Thyroid gland (tissue), 4 donors: ENCODE measurements at regions not wholly inside any gene's neighbourhood (a gene's known extent, or its start where the extent isn't known, plus 50 kb on each side); places are given as distances from the start of the nearest gene placed in this dataset.

ENCODE experiments used
- DNase-seq, 2 donors: peaks; one replicate each; pipeline ENCODE4 v3.0.0-alpha.2; 2019
- H3K27ac ChIP-seq, 3 donors: fragments of 200-600 bp; sonication (generic); 1 replicate in 2 of 3; 2 replicates in 1 of 3; pipeline ENCODE4 v1.5.1; 2016 to 2019; ENCODE audit warnings: mild to moderate bottlenecking in 1 of 3, moderate library complexity in 1 of 3
- H3K27me3 ChIP-seq: fragments of 200-600 bp; sonication (generic); one replicate; pipeline ENCODE4 v1.5.1; 2019
- H3K36me3 ChIP-seq, 2 donors: fragments of 200-600 bp; sonication (generic); one replicate each; pipeline ENCODE4 v1.5.1; 2016 to 2019
- H3K4me1 ChIP-seq, 2 donors: fragments of 200-600 bp; sonication (generic); one replicate each; pipeline ENCODE4 v1.5.1; 2017 to 2019
- H3K4me3 ChIP-seq, 3 donors: fragments of 200-600 bp; sonication (generic); replicated peaks in 1 of 3; 1 replicate in 2 of 3; 2 replicates in 1 of 3; pipeline ENCODE4 v1.5.1; 2016; ENCODE audit warnings: mild to moderate bottlenecking in 1 of 3
- H3K9me3 ChIP-seq: fragments of 200-600 bp; sonication (generic); one replicate; pipeline ENCODE4 v1.5.1; 2017
- POLR2A ChIP-seq, 2 donors: fragments of 450-650 bp; IDR thresholded peaks; one replicate each; pipeline ENCODE4 v1.6.1; 2017; ENCODE audit warnings: antibody characterized with exemption in 2 of 2, mild to moderate bottlenecking in 2 of 2, moderate library complexity in 1 of 2
- WGBS, 2 donors: methylation state at CpG; one replicate each; pipeline ENCODE4 v1.1.5; 2017; 5-methylcytosine and 5-hydroxymethylcytosine counted together
- intact Hi-C: fragments of 100-400 bp; cut with DNase I; formaldehyde crosslinking; loops from one replicate; pipeline ENCODE4 v1.15.1; 2023
- TF ChIP-seq, protein P1 (sequence below), 6 experiments: fragments of 200-600 bp in 3 of 6; fragments of 450-650 bp in 3 of 6; sonication (generic) in 3 of 6; IDR thresholded peaks; one replicate each; pipeline ENCODE4 v1.5.1; 2016 to 2019; ENCODE audit warnings: antibody characterized with exemption in 6 of 6, mild to moderate bottlenecking in 2 of 6, inconsistent platforms in 1 of 6, moderate library complexity in 1 of 6

DNA sequence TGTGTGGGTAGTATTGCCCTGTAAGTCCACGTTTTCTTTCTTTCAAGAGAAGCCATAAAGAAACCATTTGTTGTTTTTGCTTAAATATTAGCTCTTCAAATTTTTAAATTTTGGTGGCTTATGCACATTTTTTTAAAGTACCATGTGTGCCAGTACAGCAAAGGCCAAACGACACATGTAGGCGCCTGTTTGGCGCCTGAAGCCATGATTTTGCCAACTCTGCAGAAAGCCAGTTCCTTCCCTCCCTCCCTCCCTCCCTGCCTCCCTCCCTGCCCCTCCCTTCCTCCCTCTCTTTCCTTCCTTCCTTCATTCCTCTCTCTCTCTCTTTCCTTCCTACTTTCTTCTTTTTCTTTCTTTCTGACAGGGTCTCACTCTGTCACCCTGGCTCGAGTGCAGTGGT lies 65.9 kb upstream of the LIMCH1 start:
- intact Hi-C loops, result no loop called here
- no peaks in the 10 kb centered on the region for H3K9me3 ChIP-seq
- DNase-seq, result no peak
- H3K27ac ChIP-seq, result peak overlapping the region; percentile 64 to 83 (median 73)
- H3K27me3 ChIP-seq, result no peaks in the 10 kb centered on the region
- H3K36me3 ChIP-seq, result no peaks in the 10 kb centered on the region
- no peak overlapping the region for H3K4me3 ChIP-seq
- TF ChIP-seq, protein P1, sequence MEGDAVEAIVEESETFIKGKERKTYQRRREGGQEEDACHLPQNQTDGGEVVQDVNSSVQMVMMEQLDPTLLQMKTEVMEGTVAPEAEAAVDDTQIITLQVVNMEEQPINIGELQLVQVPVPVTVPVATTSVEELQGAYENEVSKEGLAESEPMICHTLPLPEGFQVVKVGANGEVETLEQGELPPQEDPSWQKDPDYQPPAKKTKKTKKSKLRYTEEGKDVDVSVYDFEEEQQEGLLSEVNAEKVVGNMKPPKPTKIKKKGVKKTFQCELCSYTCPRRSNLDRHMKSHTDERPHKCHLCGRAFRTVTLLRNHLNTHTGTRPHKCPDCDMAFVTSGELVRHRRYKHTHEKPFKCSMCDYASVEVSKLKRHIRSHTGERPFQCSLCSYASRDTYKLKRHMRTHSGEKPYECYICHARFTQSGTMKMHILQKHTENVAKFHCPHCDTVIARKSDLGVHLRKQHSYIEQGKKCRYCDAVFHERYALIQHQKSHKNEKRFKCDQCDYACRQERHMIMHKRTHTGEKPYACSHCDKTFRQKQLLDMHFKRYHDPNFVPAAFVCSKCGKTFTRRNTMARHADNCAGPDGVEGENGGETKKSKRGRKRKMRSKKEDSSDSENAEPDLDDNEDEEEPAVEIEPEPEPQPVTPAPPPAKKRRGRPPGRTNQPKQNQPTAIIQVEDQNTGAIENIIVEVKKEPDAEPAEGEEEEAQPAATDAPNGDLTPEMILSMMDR (IDR thresholded peaks at IDR 0.05), result no peak
- TF ChIP-seq POLR2A (IDR thresholded peaks at IDR 0.05), result no peak
- peaks cover 52 to 69% of the 10 kb centered on the region in 2 donors for H3K4me1 ChIP-seq
- WGBS, 2 donors, result 74 to 80% methylated on average over 5 of the region's 5 CpGs

DNA sequence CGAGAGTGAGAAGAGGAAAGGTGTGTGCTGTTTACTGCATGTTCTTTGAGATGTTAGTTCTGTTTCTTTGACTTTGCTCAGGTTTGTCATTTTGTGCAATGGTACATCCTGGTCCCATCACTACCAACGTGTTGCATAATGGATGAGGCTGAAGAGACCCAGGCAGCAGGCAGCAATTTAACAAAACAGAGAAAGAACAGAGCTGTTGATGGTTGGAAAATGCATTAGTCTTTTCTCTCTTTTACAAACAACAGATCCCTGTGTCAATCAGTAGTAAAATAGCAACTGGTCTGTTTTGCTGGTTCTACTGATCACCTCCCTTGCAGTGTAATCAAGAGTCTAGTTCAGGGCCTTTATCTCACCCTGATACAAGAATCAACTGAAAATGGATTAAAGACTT lies 64.8 kb upstream of the LIMCH1 start:
- H3K4me1 ChIP-seq, result peaks cover 44 to 60% of the 10 kb centered on the region in 2 donors
- no peaks in the 10 kb centered on the region for H3K27me3 ChIP-seq
- H3K4me3 ChIP-seq, result no peak overlapping the region
- intact Hi-C loops, result no loop called here
- TF ChIP-seq POLR2A (IDR thresholded peaks at IDR 0.05), result no peak
- TF ChIP-seq, protein P1 (IDR thresholded peaks at IDR 0.05), result no peak
- peak overlapping the region in 2 of 3 donors; percentile 24 to 64 for H3K27ac ChIP-seq
- H3K9me3 ChIP-seq, result no peaks in the 10 kb centered on the region
- WGBS, 2 donors, result 58 to 72% methylated on average over 2 of the region's 2 CpGs
- no peak for DNase-seq
- no peaks in the 10 kb centered on the region for H3K36me3 ChIP-seq

DNA sequence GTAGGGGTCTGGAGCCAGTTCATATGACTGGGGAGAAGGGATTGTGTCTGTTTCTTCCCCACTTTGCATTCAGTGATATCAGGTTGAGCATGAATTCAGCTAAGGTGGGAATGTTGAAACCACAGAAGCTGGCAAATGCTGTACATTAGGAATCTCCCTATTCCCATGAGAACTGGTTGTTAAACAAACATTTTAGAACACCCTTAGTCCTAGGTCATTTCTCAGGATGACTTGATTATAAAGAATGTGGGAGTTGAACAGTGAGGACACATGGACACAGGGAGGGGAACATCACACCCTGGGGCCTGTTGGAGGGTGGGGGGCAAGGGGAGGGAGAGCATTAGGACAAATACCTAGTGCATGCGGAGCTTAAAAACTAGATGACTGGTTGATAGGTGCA lies 62.6 kb upstream of the LIMCH1 start:
- WGBS, 2 donors, result 90 to 100% methylated on average over 1 of the region's 1 CpG
- TF ChIP-seq, protein P1 (IDR thresholded peaks at IDR 0.05), result no peak
- no peak for TF ChIP-seq POLR2A (IDR thresholded peaks at IDR 0.05)
- intact Hi-C loops, result no loop called here

DNA sequence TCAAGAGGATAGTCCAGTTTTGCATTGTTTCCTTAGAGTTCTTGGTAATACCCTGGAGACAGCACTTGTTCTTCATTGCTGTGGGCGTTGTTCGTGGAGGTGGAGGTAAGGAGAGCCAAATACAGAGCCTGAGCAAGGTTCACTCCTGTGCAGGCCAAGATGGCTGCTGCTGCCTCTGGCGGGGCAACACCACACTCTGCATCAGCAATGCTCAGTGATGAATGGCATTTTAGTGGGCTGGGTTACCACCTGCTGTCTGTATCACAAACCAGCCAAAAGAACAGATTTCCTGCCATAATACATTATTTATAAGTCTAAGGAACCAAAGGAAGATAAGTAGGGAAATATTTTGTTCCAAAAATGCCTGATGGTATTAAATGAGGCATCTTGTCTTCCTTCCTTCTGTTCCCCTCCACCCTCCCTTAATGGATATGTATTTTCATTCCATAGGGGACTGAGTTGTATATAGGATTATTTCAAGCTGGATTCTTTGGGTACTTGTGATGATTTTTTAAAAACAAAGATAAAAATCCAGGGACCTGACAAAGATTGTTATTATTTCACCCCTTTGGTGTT lies 61.6 kb upstream of the LIMCH1 start:
- TF ChIP-seq, protein P1 (IDR thresholded peaks at IDR 0.05), result no peak
- no peak for TF ChIP-seq POLR2A (IDR thresholded peaks at IDR 0.05)
- H3K36me3 ChIP-seq, result no peaks in the 10 kb centered on the region
- DNase-seq, result no peak
- no peaks in the 10 kb centered on the region for H3K9me3 ChIP-seq
- peak overlapping the region in 2 of 3 donors; percentile 10 to 28 for H3K27ac ChIP-seq
- no peaks in the 10 kb centered on the region for H3K27me3 ChIP-seq
- intact Hi-C loops, result no loop called here
- no peak overlapping the region for H3K4me3 ChIP-seq
- peaks cover 26 to 37% of the 10 kb centered on the region in 2 donors for H3K4me1 ChIP-seq
- 96 to 97% methylated on average over 3 of the region's 3 CpGs for WGBS, 2 donors

More for the DNA sequence above, 62.6 kb upstream of the LIMCH1 start:
- H3K4me1 ChIP-seq, result peaks cover 33 to 47% of the 10 kb centered on the region in 2 donors
- H3K27me3 ChIP-seq, result no peaks in the 10 kb centered on the region
- H3K27ac ChIP-seq, result peak overlapping the region in 1 of 3 donors; percentile 10
- no peak overlapping the region for H3K4me3 ChIP-seq
- H3K36me3 ChIP-seq, result no peaks in the 10 kb centered on the region
- H3K9me3 ChIP-seq, result no peaks in the 10 kb centered on the region
- no peak for DNase-seq

DNA sequence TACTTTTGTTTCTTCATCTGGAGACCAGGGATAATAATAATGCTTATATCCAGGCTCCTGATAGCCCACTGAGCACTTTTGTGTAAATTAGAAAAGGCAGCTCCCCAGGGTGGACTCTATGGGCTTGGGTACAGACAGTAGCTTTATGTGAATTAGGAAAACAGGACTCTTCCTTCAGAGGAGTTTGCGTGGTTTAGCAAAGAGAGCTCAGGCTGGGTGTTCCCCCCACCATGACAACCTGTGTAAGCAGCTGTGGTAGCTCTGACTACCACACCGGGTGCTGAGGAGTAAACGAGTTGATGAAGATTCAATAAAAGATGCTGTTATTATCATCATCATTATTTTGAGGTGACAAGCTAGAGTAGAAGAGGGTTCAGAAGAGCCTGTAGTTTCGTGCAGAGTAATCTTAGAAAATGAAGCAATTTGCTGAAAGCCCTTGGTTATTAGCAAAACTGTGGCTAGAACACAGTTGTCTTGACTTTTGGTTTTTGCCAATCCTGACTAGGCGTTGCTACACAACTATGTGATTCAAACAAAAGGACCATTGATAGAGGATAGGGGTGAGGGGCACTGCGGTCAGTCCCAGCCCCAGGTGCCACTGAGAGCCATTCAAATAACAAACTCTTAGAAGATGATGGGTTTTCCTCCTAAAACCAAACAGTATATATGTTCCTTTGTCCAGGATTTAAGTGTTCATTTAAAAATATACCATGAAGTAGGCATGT lies 60.6 kb upstream of the LIMCH1 start:
- H3K36me3 ChIP-seq, result no peaks in the 10 kb centered on the region
- no peaks in the 10 kb centered on the region for H3K27me3 ChIP-seq
- peaks cover 17 to 27% of the 10 kb centered on the region in 2 donors for H3K4me1 ChIP-seq
- DNase-seq, result no peak
- H3K4me3 ChIP-seq, result no peak overlapping the region
- no peaks in the 10 kb centered on the region for H3K9me3 ChIP-seq
- no peak for TF ChIP-seq POLR2A (IDR thresholded peaks at IDR 0.05)
- TF ChIP-seq, protein P1 (IDR thresholded peaks at IDR 0.05), result no peak
- no peak overlapping the region for H3K27ac ChIP-seq
- 84 to 87% methylated on average over 6 of the region's 6 CpGs for WGBS, 2 donors
- intact Hi-C loops, result no loop called here
